ENCODE measurements at regions not wholly inside any gene's neighbourhood (a gene's known extent, or its start where the extent isn't known, plus 50 kb on each side); places are given as distances from the start of the nearest gene placed in this dataset.

GRCh38 chrX:69243276-69243675 is 78.0 kb upstream of the PJA1 start:
- TF ChIP-seq CTCF (IDR thresholded peaks at IDR 0.05; ENCODE audit: low read depth, low read length) (no peak), EZH2phosphoT487 (IDR thresholded peaks at IDR 0.05; ENCODE audit: low read depth) (no peak)
- H3K79me2 ChIP-seq (ENCODE audit: low read length): no peaks in the 10 kb centered on the region

GRCh38 chrX:69238887-69239231 is 73.6 kb upstream of the PJA1 start:
- Histone ChIP-seq H3K9ac (ENCODE audit: low read length) (no peak overlapping the region), H3K36me3 (replicated peaks; ENCODE audit: low read depth, low read length) (no peaks in the 10 kb centered on the region), H3K4me2 (ENCODE audit: low read length) (no peak overlapping the region), H3K4me3 (ENCODE audit: low read length) (no peak overlapping the region), H4K20me1 (ENCODE audit: insufficient read depth, low read length) (no peaks in the 10 kb centered on the region), H3K4me1 (ENCODE audit: low read length) (peaks cover 9% of the 10 kb centered on the region), H3K27ac (ENCODE audit: low read length) (no peak overlapping the region), H2AFZ (ENCODE audit: low read depth, low read length) (no peak overlapping the region), H3K27me3 (ENCODE audit: low read depth, low read length) (no peaks in the 10 kb centered on the region), H3K9me3 (ENCODE audit: insufficient read depth, low read length) (no peaks in the 10 kb centered on the region), H3K79me2 (ENCODE audit: low read length) (no peaks in the 10 kb centered on the region)
- TF ChIP-seq EZH2phosphoT487 (IDR thresholded peaks at IDR 0.05; ENCODE audit: low read depth): no peak
- TF ChIP-seq CTCF (IDR thresholded peaks at IDR 0.05; ENCODE audit: low read depth, low read length): no peak

More at GRCh38 chrX:69243276-69243675, 78.0 kb upstream of the PJA1 start:
- no peak overlapping the region for H2AFZ ChIP-seq (ENCODE audit: low read depth, low read length)
- no peaks in the 10 kb centered on the region for H3K27me3 ChIP-seq (ENCODE audit: low read depth, low read length)
- H3K4me1 ChIP-seq (ENCODE audit: low read length): no peaks in the 10 kb centered on the region
- H4K20me1 ChIP-seq (ENCODE audit: insufficient read depth, low read length): no peaks in the 10 kb centered on the region
- H3K36me3 ChIP-seq (replicated peaks; ENCODE audit: low read depth, low read length): no peaks in the 10 kb centered on the region
- no peak overlapping the region for H3K4me3 ChIP-seq (ENCODE audit: low read length)
- H3K9ac ChIP-seq (ENCODE audit: low read length): no peak overlapping the region
- H3K9me3 ChIP-seq (ENCODE audit: insufficient read depth, low read length): no peaks in the 10 kb centered on the region
- no peak overlapping the region for H3K4me2 ChIP-seq (ENCODE audit: low read length)
- H3K27ac ChIP-seq (ENCODE audit: low read length): no peak overlapping the region

GRCh38 chrX:69238114-69238886 is 73.0 kb upstream of the PJA1 start:
- H3K27ac ChIP-seq (ENCODE audit: low read length): no peak overlapping the region
- H3K4me1 ChIP-seq (ENCODE audit: low read length): peaks cover 9% of the 10 kb centered on the region
- H3K79me2 ChIP-seq (ENCODE audit: low read length): no peaks in the 10 kb centered on the region
- no peak overlapping the region for H3K4me3 ChIP-seq (ENCODE audit: low read length)
- no peak overlapping the region for H3K4me2 ChIP-seq (ENCODE audit: low read length)
- no peak overlapping the region for H3K9ac ChIP-seq (ENCODE audit: low read length)
- H2AFZ ChIP-seq (ENCODE audit: low read depth, low read length): no peak overlapping the region
- TF ChIP-seq CTCF (IDR thresholded peaks at IDR 0.05; ENCODE audit: low read depth, low read length) (no peak), EZH2phosphoT487 (IDR thresholded peaks at IDR 0.05; ENCODE audit: low read depth) (no peak)
- H3K9me3 ChIP-seq (ENCODE audit: insufficient read depth, low read length): no peaks in the 10 kb centered on the region
- no peaks in the 10 kb centered on the region for H3K27me3 ChIP-seq (ENCODE audit: low read depth, low read length)
- H3K36me3 ChIP-seq (replicated peaks; ENCODE audit: low read depth, low read length): no peaks in the 10 kb centered on the region
- no peaks in the 10 kb centered on the region for H4K20me1 ChIP-seq (ENCODE audit: insufficient read depth, low read length)

- H3K4me1 ChIP-seq (ENCODE audit: low read length): peaks cover 9% of the 10 kb centered on the region
- TF ChIP-seq CTCF (IDR thresholded peaks at IDR 0.05; ENCODE audit: low read depth, low read length) (no peak), EZH2phosphoT487 (IDR thresholded peaks at IDR 0.05; ENCODE audit: low read depth) (no peak)
- H3K9ac ChIP-seq (ENCODE audit: low read length): no peak overlapping the region
- H3K4me3 ChIP-seq (ENCODE audit: low read length): no peak overlapping the region
- no peak overlapping the region for H3K27ac ChIP-seq (ENCODE audit: low read length)
- no peaks in the 10 kb centered on the region for H3K79me2 ChIP-seq (ENCODE audit: low read length)
- H4K20me1 ChIP-seq (ENCODE audit: insufficient read depth, low read length): no peaks in the 10 kb centered on the region
- H3K27me3 ChIP-seq (ENCODE audit: low read depth, low read length): no peaks in the 10 kb centered on the region
- no peaks in the 10 kb centered on the region for H3K36me3 ChIP-seq (replicated peaks; ENCODE audit: low read depth, low read length)
- H2AFZ ChIP-seq (ENCODE audit: low read depth, low read length): no peak overlapping the region
- H3K4me2 ChIP-seq (ENCODE audit: low read length): no peak overlapping the region
- no peaks in the 10 kb centered on the region for H3K9me3 ChIP-seq (ENCODE audit: insufficient read depth, low read length)
Observed at GRCh38 chrX:69237236-69237635, 72.0 kb upstream of the PJA1 start.

Measured in OCI-LY3 (cell line).